GM23338 (cell line): ENCODE measurements at regions not wholly inside any gene's neighbourhood (a gene's known extent, or its start where the extent isn't known, plus 50 kb on each side); places are given as distances from the start of the nearest gene placed in this dataset.

Experiments used
- ATAC-seq: fragments of 200-7000 bp; cut with Tn5 transposase; 3 replicates; pipeline ENCODE4 v1.9.1; 2020
- DNase-seq: peaks from one replicate; pipeline ENCODE4 v3.0.0-alpha.2; 2015; ENCODE audit warnings: low spot score
- H2AFZ ChIP-seq: fragments of 200-600 bp; sonication (generic); 2 replicates; pipeline ENCODE4 v1.8.0; 2016; ENCODE audit warnings: antibody characterized with exemption, mild to moderate bottlenecking, moderate library complexity
- H3F3A ChIP-seq: fragments of 200-600 bp; sonication (generic); replicated peaks from 2 replicates; pipeline ENCODE4 v1.8.0; 2017; ENCODE audit warnings: antibody characterized with exemption, mixed run types, low read depth
- H3K27ac ChIP-seq: fragments of 200-600 bp; sonication (generic); 2 replicates; pipeline ENCODE4 v1.6.1; 2016; ENCODE audit warnings: low read depth
- H3K27me3 ChIP-seq: fragments of 200-600 bp; sonication (generic); 2 replicates; pipeline ENCODE4 v1.8.0; 2016; ENCODE audit warnings: mild to moderate bottlenecking, mixed run types, moderate library complexity; ENCODE audit not compliant: insufficient read depth
- H3K36me3 ChIP-seq: fragments of 200-600 bp; sonication (generic); 2 replicates; pipeline ENCODE4 v1.8.0; 2016; ENCODE audit warnings: mild to moderate bottlenecking; ENCODE audit not compliant: insufficient read depth
- H3K4me1 ChIP-seq: fragments of 200-600 bp; sonication (generic); 2 replicates; pipeline ENCODE4 v1.8.0; 2016; ENCODE audit warnings: mild to moderate bottlenecking, moderate library complexity; ENCODE audit not compliant: insufficient read depth
- H3K4me2 ChIP-seq: fragments of 200-600 bp; sonication (generic); 2 replicates; pipeline ENCODE4 v1.7.1; 2017; ENCODE audit warnings: mixed run types
- H3K4me3 ChIP-seq: fragments of 200-600 bp; sonication (generic); 2 replicates; pipeline ENCODE4 v1.6.1; 2016; ENCODE audit warnings: mixed run types
- H3K79me2 ChIP-seq: fragments of 200-600 bp; sonication (generic); replicated peaks from 2 replicates; pipeline ENCODE4 v1.8.0; 2017; ENCODE audit warnings: mild to moderate bottlenecking; ENCODE audit not compliant: insufficient read depth
- H3K9me2 ChIP-seq: fragments of 200-600 bp; sonication (generic); 2 replicates; pipeline ENCODE4 v1.8.0; 2017; ENCODE audit not compliant: insufficient read depth
- H4K20me1 ChIP-seq: fragments of 200-600 bp; sonication (generic); replicated peaks from 2 replicates; pipeline ENCODE4 v1.8.0; 2017; ENCODE audit warnings: mild to moderate bottlenecking; ENCODE audit not compliant: insufficient read depth
- H3K27ac Mint-ChIP-seq: 2 replicates; pipeline ENCODE4 v1.8.0; 2020; ENCODE audit warnings: inconsistent platforms, mild to moderate bottlenecking, moderate library complexity, mixed read lengths
- H3K27me3 Mint-ChIP-seq: 3 replicates; pipeline ENCODE4 v1.8.0; 2022; ENCODE audit warnings: low read depth, mild to moderate bottlenecking, moderate library complexity, mixed read lengths, inconsistent platforms; ENCODE audit not compliant: insufficient read depth, poor library complexity
- H3K36me3 Mint-ChIP-seq: 3 replicates; pipeline ENCODE4 v1.8.0; 2021; ENCODE audit warnings: low read depth, mild to moderate bottlenecking, inconsistent platforms, moderate library complexity, mixed read lengths
- H3K4me1 Mint-ChIP-seq: 3 replicates; pipeline ENCODE4 v1.8.0; 2020; ENCODE audit warnings: mild to moderate bottlenecking, inconsistent platforms, mixed read lengths
- H3K4me3 Mint-ChIP-seq: 3 replicates; pipeline ENCODE4 v1.8.0; 2021; ENCODE audit warnings: moderate library complexity, mild to moderate bottlenecking, inconsistent platforms, mixed read lengths
- H3K9me3 Mint-ChIP-seq: 3 replicates; pipeline ENCODE4 v1.8.0; 2020; ENCODE audit warnings: moderate library complexity, mild to moderate bottlenecking, inconsistent platforms, mixed read lengths
- CTCF ChIP-seq, 2 experiments: fragments of 200-600 bp in 1 of 2; sonication (generic) in 1 of 2; conservative IDR thresholded peaks; 2 replicates each; pipeline versions ENCODE4 v1.5.1 to v1.6.1; 2016 to 2017; ENCODE audit warnings: antibody characterized with exemption in 2 of 2, low read depth in 2 of 2, mild to moderate bottlenecking in 2 of 2, moderate library complexity in 1 of 2
- EZH2phosphoT487 ChIP-seq: fragments of 200-600 bp; sonication (generic); IDR thresholded peaks from one replicate; pipeline ENCODE4 v1.8.1; 2018; ENCODE audit warnings: antibody characterized with exemption; ENCODE audit not compliant: unreplicated experiment
- JUNB ChIP-seq: IDR thresholded peaks from one replicate; pipeline ENCODE4 v1.6.1; 2016; ENCODE audit warnings: antibody characterized with exemption; ENCODE audit not compliant: unreplicated experiment
- STAT1 ChIP-seq: IDR thresholded peaks from one replicate; pipeline ENCODE4 v1.6.1; 2016; ENCODE audit warnings: antibody characterized with exemption; ENCODE audit not compliant: unreplicated experiment
- ZNF462 ChIP-seq: fragments of 250-450 bp; sonication (Bioruptor Pico); IDR thresholded peaks from 2 replicates; pipeline ENCODE4 v1.5.0; 2020; ENCODE audit warnings: mild to moderate bottlenecking, moderate library complexity

- no peak for TF ChIP-seq JUNB
Measured at GRCh38 chr1:80444171-80444570, 1356.6 kb upstream of the ADGRL2 start (continued).

- Histone ChIP-seq H3K27me3 (no peaks in the 10 kb centered on the region), H3K4me1 (peaks cover 4% of the 10 kb centered on the region; the same call in 1 of the 2 replicates), H3K79me2 (no peaks in the 10 kb centered on the region), H3K27ac (no peak overlapping the region), H3K36me3 (no peaks in the 10 kb centered on the region), H3K4me3 (no peak overlapping the region), H4K20me1 (no peaks in the 10 kb centered on the region), H3F3A (no peaks in the 10 kb centered on the region), H3K4me2 (no peak overlapping the region), H3K9me2 (no peaks in the 10 kb centered on the region), H2AFZ (no peak overlapping the region)
- DNase-seq = peak; percentile 17
- Mint-ChIP-seq H3K4me3 (no peak overlapping the region), H3K27me3 (no peaks in the 10 kb centered on the region), H3K4me1 (peaks cover 17% of the 10 kb centered on the region; the same call in 2 of the 3 replicates), H3K27ac (no peak overlapping the region), H3K36me3 (no peaks in the 10 kb centered on the region), H3K9me3 (no peaks in the 10 kb centered on the region)
- TF ChIP-seq ZNF462 (CRISPR knock-in tag) (no peak), CTCF (conservative IDR thresholded peaks at IDR 0.05; ENCODE audit: low read depth in 2 of 2) (peak in 1 of 2 experiments; percentile 37; a peak in 2 of 4 replicates), STAT1 (no peak), EZH2phosphoT487 (no peak), JUNB (no peak)
- no peak; the same call in 2 of the 3 replicates for ATAC-seq
Measured at GRCh38 chr1:80441664-80442063, 1359.1 kb upstream of the ADGRL2 start.
